CD8-positive, alpha-beta memory T cell (primary cell): ENCODE measurements at regions not wholly inside any gene's neighbourhood (a gene's known extent, or its start where the extent isn't known, plus 50 kb on each side); places are given as distances from the start of the nearest gene placed in this dataset.

ENCODE experiments used
- CTCF ChIA-PET: fragments of 350-600 bp; sonication (Branson Sonifier 250); formaldehyde crosslinking; loops from one replicate; lab custom pipeline; 2021; ENCODE audit warnings: antibody characterized with exemption; lab: Charles Lee
- POLR2A ChIA-PET: fragments of 350-600 bp; sonication (Branson Sonifier 250); formaldehyde crosslinking; loops from one replicate; lab custom pipeline; 2021; ENCODE audit warnings: antibody characterized with exemption; lab: Charles Lee
- DNase-seq, 5 donors: peaks; one replicate each; pipeline versions ENCODE4 v3.0.0 to v3.0.0-alpha.2; 2020 to 2022; ENCODE audit warnings: mixed read lengths in 1 of 5
- H3K27ac ChIP-seq: one replicate; pipeline ENCODE4 v1.7.0; 2013; ENCODE audit warnings: low read depth, mild to moderate bottlenecking, low read length, moderate library complexity
- H3K27me3 ChIP-seq: 2 replicates; pipeline ENCODE4 v1.7.0; 2013; ENCODE audit warnings: low read length, mild to moderate bottlenecking; ENCODE audit not compliant: insufficient read depth, poor library complexity, severe bottlenecking
- H3K36me3 ChIP-seq: 2 replicates; pipeline ENCODE4 v1.7.0; 2013; ENCODE audit warnings: mild to moderate bottlenecking, low read length, moderate library complexity; ENCODE audit not compliant: insufficient read depth
- H3K4me1 ChIP-seq: 2 replicates; pipeline ENCODE4 v1.7.0; 2013; ENCODE audit warnings: mild to moderate bottlenecking, low read length, moderate library complexity; ENCODE audit not compliant: insufficient read depth
- H3K4me3 ChIP-seq: 2 replicates; pipeline ENCODE4 v1.7.0; 2013; ENCODE audit warnings: mild to moderate bottlenecking, low read length
- H3K9me3 ChIP-seq: 2 replicates; pipeline ENCODE4 v1.7.0; 2013; ENCODE audit warnings: mild to moderate bottlenecking, low read length
- H3K27ac Mint-ChIP-seq, 8 donors: one replicate each; pipeline ENCODE4 v1.8.0; 2020 to 2021; ENCODE audit warnings: mixed read lengths in 8 of 8, mild to moderate bottlenecking in 6 of 8, inconsistent platforms in 3 of 8, moderate library complexity in 3 of 8
- H3K27me3 Mint-ChIP-seq, 2 donors: one replicate each; pipeline ENCODE4 v1.8.0; 2020 to 2021; ENCODE audit warnings: mixed read lengths in 2 of 2, mild to moderate bottlenecking in 1 of 2, moderate library complexity in 1 of 2
- H3K36me3 Mint-ChIP-seq, 3 donors: one replicate each; pipeline ENCODE4 v1.8.0; 2020 to 2021; ENCODE audit warnings: mixed read lengths in 3 of 3, inconsistent platforms in 1 of 3, mild to moderate bottlenecking in 1 of 3
- H3K4me1 Mint-ChIP-seq, 3 donors: one replicate each; pipeline ENCODE4 v1.8.0; 2020 to 2021; ENCODE audit warnings: mixed read lengths in 3 of 3, inconsistent platforms in 1 of 3, mild to moderate bottlenecking in 1 of 3
- H3K4me3 Mint-ChIP-seq, 7 donors: one replicate each; pipeline ENCODE4 v1.8.0; 2020 to 2021; ENCODE audit warnings: mixed read lengths in 7 of 7, mild to moderate bottlenecking in 6 of 7, moderate library complexity in 4 of 7, inconsistent platforms in 2 of 7
- H3K9me3 Mint-ChIP-seq, 5 donors: one replicate each; pipeline ENCODE4 v1.8.0; 2020 to 2022; ENCODE audit warnings: mixed read lengths in 5 of 5, mild to moderate bottlenecking in 3 of 5, moderate library complexity in 2 of 5, inconsistent platforms in 1 of 5

- H3K4me3 Mint-ChIP-seq, result no peak overlapping the region
- Histone ChIP-seq H3K27ac (no peak overlapping the region), H3K4me1 (no peaks in the 10 kb centered on the region), H3K4me3 (no peak overlapping the region), H3K36me3 (no peaks in the 10 kb centered on the region), H3K9me3 (no peaks in the 10 kb centered on the region), H3K27me3 (no peaks in the 10 kb centered on the region)
- CTCF ChIA-PET, result no interaction called here
- POLR2A ChIA-PET, result no interaction called here
- H3K27me3 Mint-ChIP-seq, result peaks cover 0 to 3% of the 10 kb centered on the region in 2 donors
- H3K9me3 Mint-ChIP-seq, result peaks cover 0 to 8% (median 5%) of the 10 kb centered on the region in 5 donors
- no peak overlapping the region for H3K27ac Mint-ChIP-seq
- DNase-seq, result no peak
- H3K36me3 Mint-ChIP-seq, result no peaks in the 10 kb centered on the region
- no peaks in the 10 kb centered on the region for H3K4me1 Mint-ChIP-seq
Observed at GRCh38 chr10:130370721-130371120, 234.5 kb downstream of the GLRX3 start.

- H3K4me1 Mint-ChIP-seq, result no peaks in the 10 kb centered on the region
- Histone ChIP-seq H3K4me3 (no peak overlapping the region), H3K36me3 (no peaks in the 10 kb centered on the region), H3K4me1 (no peaks in the 10 kb centered on the region), H3K27me3 (no peaks in the 10 kb centered on the region), H3K9me3 (no peaks in the 10 kb centered on the region), H3K27ac (no peak overlapping the region)
- H3K4me3 Mint-ChIP-seq, result no peak overlapping the region
- no peak overlapping the region for H3K27ac Mint-ChIP-seq
- peaks cover 0 to 5% (median 5%) of the 10 kb centered on the region in 5 donors for H3K9me3 Mint-ChIP-seq
- H3K36me3 Mint-ChIP-seq, result no peaks in the 10 kb centered on the region
- ChIA-PET POLR2A (no interaction called here), CTCF (no interaction called here)
- no peaks in the 10 kb centered on the region for H3K27me3 Mint-ChIP-seq
- DNase-seq, result no peak
Observed at GRCh38 chr10:130371156-130371555, 235.0 kb downstream of the GLRX3 start.

- Histone ChIP-seq H3K4me1 (no peaks in the 10 kb centered on the region), H3K9me3 (no peaks in the 10 kb centered on the region), H3K27me3 (no peaks in the 10 kb centered on the region), H3K36me3 (no peaks in the 10 kb centered on the region), H3K4me3 (no peak overlapping the region), H3K27ac (no peak overlapping the region)
- H3K4me1 Mint-ChIP-seq, result no peaks in the 10 kb centered on the region
- no peak overlapping the region for H3K27ac Mint-ChIP-seq
- no peaks in the 10 kb centered on the region for H3K36me3 Mint-ChIP-seq
- DNase-seq, result no peak
- no peaks in the 10 kb centered on the region for H3K27me3 Mint-ChIP-seq
- ChIA-PET POLR2A (no interaction called here), CTCF (no interaction called here)
- peaks cover 0 to 5% (median 4%) of the 10 kb centered on the region in 5 donors for H3K9me3 Mint-ChIP-seq
- H3K4me3 Mint-ChIP-seq, result no peak overlapping the region
Observed at GRCh38 chr10:130371666-130372065, 235.5 kb downstream of the GLRX3 start.

- no peak overlapping the region for H3K4me3 Mint-ChIP-seq
- CTCF ChIA-PET, result no interaction called here
- H3K36me3 ChIP-seq, result no peaks in the 10 kb centered on the region
- H3K27me3 Mint-ChIP-seq, result no peaks in the 10 kb centered on the region
- H3K4me3 ChIP-seq, result no peak overlapping the region
- H3K4me1 ChIP-seq, result no peaks in the 10 kb centered on the region
- DNase-seq, result no peak
- no peak overlapping the region for H3K27ac ChIP-seq
- peaks cover 0 to 3% (median 2%) of the 10 kb centered on the region in 5 donors for H3K9me3 Mint-ChIP-seq
- H3K36me3 Mint-ChIP-seq, result no peaks in the 10 kb centered on the region
- no peaks in the 10 kb centered on the region for H3K27me3 ChIP-seq
- POLR2A ChIA-PET, result no interaction called here
- H3K4me1 Mint-ChIP-seq, result no peaks in the 10 kb centered on the region
- no peaks in the 10 kb centered on the region for H3K9me3 ChIP-seq
- H3K27ac Mint-ChIP-seq, result no peak overlapping the region
Observed at GRCh38 chr10:130372222-130372621, 236.0 kb downstream of the GLRX3 start.

GRCh38 chr10:130372866-130373265 lies 236.7 kb downstream of the GLRX3 start:
- Mint-ChIP-seq H3K36me3 (no peaks in the 10 kb centered on the region), H3K27ac (no peak overlapping the region), H3K4me1 (no peaks in the 10 kb centered on the region), H3K4me3 (no peak overlapping the region), H3K27me3 (no peaks in the 10 kb centered on the region), H3K9me3 (peaks cover 0 to 3% (median 0%) of the 10 kb centered on the region in 5 donors)
- POLR2A ChIA-PET, result no interaction called here
- H3K4me3 ChIP-seq, result no peak overlapping the region
- DNase-seq, result no peak
- no peaks in the 10 kb centered on the region for H3K36me3 ChIP-seq
- no peaks in the 10 kb centered on the region for H3K4me1 ChIP-seq
- no peaks in the 10 kb centered on the region for H3K27me3 ChIP-seq
- H3K9me3 ChIP-seq, result no peaks in the 10 kb centered on the region
- H3K27ac ChIP-seq, result no peak overlapping the region
- CTCF ChIA-PET, result no interaction called here

GRCh38 chr10:130377986-130378540 lies 241.9 kb downstream of the GLRX3 start:
- peaks cover 0 to 3% of the 10 kb centered on the region in 2 donors for H3K27me3 Mint-ChIP-seq
- H3K4me3 Mint-ChIP-seq, result no peak overlapping the region
- ChIA-PET CTCF (no interaction called here), POLR2A (no interaction called here)
- no peaks in the 10 kb centered on the region for H3K36me3 ChIP-seq
- H3K9me3 ChIP-seq, result no peaks in the 10 kb centered on the region
- no peak overlapping the region for H3K27ac Mint-ChIP-seq
- no peak for DNase-seq
- H3K9me3 Mint-ChIP-seq, result peaks cover 0 to 11% (median under 1%) of the 10 kb centered on the region in 5 donors
- H3K36me3 Mint-ChIP-seq, result no peaks in the 10 kb centered on the region
- no peak overlapping the region for H3K4me3 ChIP-seq
- no peaks in the 10 kb centered on the region for H3K4me1 Mint-ChIP-seq
- no peak overlapping the region for H3K27ac ChIP-seq
- H3K27me3 ChIP-seq, result no peaks in the 10 kb centered on the region
- no peaks in the 10 kb centered on the region for H3K4me1 ChIP-seq

- Histone ChIP-seq H3K9me3 (no peaks in the 10 kb centered on the region), H3K4me1 (no peaks in the 10 kb centered on the region), H3K27me3 (no peaks in the 10 kb centered on the region), H3K36me3 (no peaks in the 10 kb centered on the region), H3K27ac (no peak overlapping the region), H3K4me3 (no peak overlapping the region)
- no peak overlapping the region for H3K27ac Mint-ChIP-seq
- POLR2A ChIA-PET, result no interaction called here
- H3K27me3 Mint-ChIP-seq, result peaks cover under 1 to 3% of the 10 kb centered on the region in 2 donors
- H3K4me3 Mint-ChIP-seq, result no peak overlapping the region
- no peaks in the 10 kb centered on the region for H3K4me1 Mint-ChIP-seq
- H3K36me3 Mint-ChIP-seq, result no peaks in the 10 kb centered on the region
- H3K9me3 Mint-ChIP-seq, result peaks cover 0 to 16% (median 2%) of the 10 kb centered on the region in 5 donors
- CTCF ChIA-PET, result no interaction called here
- no peak for DNase-seq
Observed at GRCh38 chr10:130378556-130379400, 242.6 kb downstream of the GLRX3 start.

GRCh38 chr10:130380056-130380455 lies 243.9 kb downstream of the GLRX3 start:
- POLR2A ChIA-PET, result no interaction called here
- H3K36me3 Mint-ChIP-seq, result no peaks in the 10 kb centered on the region

More at GRCh38 chr10:130380056-130380455, 243.9 kb downstream of the GLRX3 start:
- Mint-ChIP-seq H3K4me1 (no peaks in the 10 kb centered on the region), H3K27ac (no peak overlapping the region), H3K27me3 (peaks cover 2 to 3% of the 10 kb centered on the region in 2 donors), H3K9me3 (peaks cover 5 to 24% (median 8%) of the 10 kb centered on the region in 5 donors), H3K4me3 (no peak overlapping the region)
- DNase-seq, result no peak
- Histone ChIP-seq H3K4me3 (no peak overlapping the region), H3K36me3 (no peaks in the 10 kb centered on the region), H3K27me3 (no peaks in the 10 kb centered on the region), H3K4me1 (no peaks in the 10 kb centered on the region), H3K27ac (no peak overlapping the region), H3K9me3 (no peaks in the 10 kb centered on the region)
- CTCF ChIA-PET, result no interaction called here
